Osteoblast (primary cell): ENCODE measurements at regions not wholly inside any gene's neighbourhood (a gene's known extent, or its start where the extent isn't known, plus 50 kb on each side); places are given as distances from the start of the nearest gene placed in this dataset.

Experiments
- DNase-seq: peaks from one replicate; pipeline ENCODE4 v3.0.0; 2011; ENCODE audit warnings: low spot score, mixed read lengths; ENCODE audit not compliant: insufficient read length; ENCODE audit errors: missing footprints
- H2AFZ ChIP-seq: 2 replicates; pipeline ENCODE4 v1.6.0; 2011; ENCODE audit warnings: mild to moderate bottlenecking, low read length
- H3K27ac ChIP-seq: 2 replicates; pipeline ENCODE4 v1.5.1; 2011; ENCODE audit warnings: mild to moderate bottlenecking, low read depth, low read length, moderate library complexity
- H3K27me3 ChIP-seq: 2 replicates; pipeline ENCODE4 v1.6.0; 2012; ENCODE audit warnings: mild to moderate bottlenecking, control low read depth, inconsistent platforms, low read length, moderate library complexity; ENCODE audit not compliant: insufficient read depth
- H3K36me3 ChIP-seq: 2 replicates; pipeline ENCODE4 v1.5.1; 2011; ENCODE audit warnings: mild to moderate bottlenecking, low read length, control low read depth, moderate library complexity; ENCODE audit not compliant: insufficient read depth
- H3K4me1 ChIP-seq: 2 replicates; pipeline ENCODE4 v1.5.1; 2011; ENCODE audit warnings: mild to moderate bottlenecking, low read length, control low read depth, moderate library complexity; ENCODE audit not compliant: insufficient read depth
- H3K4me2 ChIP-seq: 2 replicates; pipeline ENCODE4 v1.6.0; 2011; ENCODE audit warnings: mild to moderate bottlenecking, low read length; ENCODE audit not compliant: insufficient read depth
- H3K4me3 ChIP-seq: fragments of 200-600 bp; sonication (generic); 3 replicates; pipeline ENCODE4 v1.5.1; 2012; ENCODE audit warnings: mild to moderate bottlenecking, low read length, inconsistent platforms; ENCODE audit not compliant: insufficient read depth
- H3K79me2 ChIP-seq: 2 replicates; pipeline ENCODE4 v1.6.0; 2012; ENCODE audit warnings: mild to moderate bottlenecking, low read length, control low read depth, inconsistent platforms; ENCODE audit not compliant: insufficient read depth
- H3K9me3 ChIP-seq: 2 replicates; pipeline ENCODE4 v1.5.1; 2011; ENCODE audit warnings: low read depth, low read length, control low read depth
- H4K20me1 ChIP-seq: 2 replicates; pipeline ENCODE4 v1.6.0; 2012; ENCODE audit warnings: mild to moderate bottlenecking, low read length, control low read depth; ENCODE audit not compliant: insufficient read depth
- TF ChIP-seq, protein P1 (sequence below): IDR thresholded peaks from 2 replicates; pipeline ENCODE4 v1.5.1; 2011; ENCODE audit warnings: mild to moderate bottlenecking, low read depth, low read length, moderate library complexity; ENCODE audit errors: extremely low read depth

DNA sequence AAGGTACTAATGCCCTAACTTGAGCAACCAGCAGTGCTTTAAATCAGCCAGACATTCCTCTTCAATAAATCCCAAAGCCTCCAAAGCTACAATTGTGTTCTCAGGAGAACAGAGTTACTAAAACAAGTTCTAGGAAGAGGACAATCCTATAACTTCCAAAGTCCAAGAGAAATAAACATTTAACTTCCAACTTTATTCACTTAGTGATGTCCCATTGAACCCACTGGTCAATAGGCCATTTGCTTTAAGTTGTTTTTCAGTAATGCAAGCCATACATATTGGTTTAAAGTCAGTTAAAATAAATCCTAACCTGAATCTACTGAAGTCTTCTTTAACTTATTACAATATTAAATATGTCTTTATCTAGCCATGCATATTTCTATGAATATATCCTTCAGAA, 165.4 kb downstream of the PAWR start:
- Histone ChIP-seq H3K9me3 (no peaks in the 10 kb centered on the region), H3K4me1 (peaks cover 46% of the 10 kb centered on the region), H3K4me2 (no peak overlapping the region), H3K79me2 (no peaks in the 10 kb centered on the region), H4K20me1 (no peaks in the 10 kb centered on the region), H3K4me3 (no peak overlapping the region), H3K27me3 (no peaks in the 10 kb centered on the region), H3K36me3 (no peaks in the 10 kb centered on the region), H2AFZ (no peak overlapping the region), H3K27ac (no peak overlapping the region)
- TF ChIP-seq, protein P1, sequence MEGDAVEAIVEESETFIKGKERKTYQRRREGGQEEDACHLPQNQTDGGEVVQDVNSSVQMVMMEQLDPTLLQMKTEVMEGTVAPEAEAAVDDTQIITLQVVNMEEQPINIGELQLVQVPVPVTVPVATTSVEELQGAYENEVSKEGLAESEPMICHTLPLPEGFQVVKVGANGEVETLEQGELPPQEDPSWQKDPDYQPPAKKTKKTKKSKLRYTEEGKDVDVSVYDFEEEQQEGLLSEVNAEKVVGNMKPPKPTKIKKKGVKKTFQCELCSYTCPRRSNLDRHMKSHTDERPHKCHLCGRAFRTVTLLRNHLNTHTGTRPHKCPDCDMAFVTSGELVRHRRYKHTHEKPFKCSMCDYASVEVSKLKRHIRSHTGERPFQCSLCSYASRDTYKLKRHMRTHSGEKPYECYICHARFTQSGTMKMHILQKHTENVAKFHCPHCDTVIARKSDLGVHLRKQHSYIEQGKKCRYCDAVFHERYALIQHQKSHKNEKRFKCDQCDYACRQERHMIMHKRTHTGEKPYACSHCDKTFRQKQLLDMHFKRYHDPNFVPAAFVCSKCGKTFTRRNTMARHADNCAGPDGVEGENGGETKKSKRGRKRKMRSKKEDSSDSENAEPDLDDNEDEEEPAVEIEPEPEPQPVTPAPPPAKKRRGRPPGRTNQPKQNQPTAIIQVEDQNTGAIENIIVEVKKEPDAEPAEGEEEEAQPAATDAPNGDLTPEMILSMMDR = no peak
- no peak for DNase-seq

- peaks cover 46% of the 10 kb centered on the region for H3K4me1 ChIP-seq
- H3K4me3 ChIP-seq = no peak overlapping the region
- H3K27me3 ChIP-seq = no peaks in the 10 kb centered on the region
- no peak overlapping the region for H3K4me2 ChIP-seq
- no peak for DNase-seq
- H2AFZ ChIP-seq = no peak overlapping the region
- H3K36me3 ChIP-seq = no peaks in the 10 kb centered on the region
- no peaks in the 10 kb centered on the region for H3K9me3 ChIP-seq
- TF ChIP-seq, protein P1 = no peak
- H3K27ac ChIP-seq = no peak overlapping the region
- H4K20me1 ChIP-seq = no peaks in the 10 kb centered on the region
- no peaks in the 10 kb centered on the region for H3K79me2 ChIP-seq
Observed at GRCh38 chr12:79524507-79525148, 166.1 kb downstream of the PAWR start.

DNA sequence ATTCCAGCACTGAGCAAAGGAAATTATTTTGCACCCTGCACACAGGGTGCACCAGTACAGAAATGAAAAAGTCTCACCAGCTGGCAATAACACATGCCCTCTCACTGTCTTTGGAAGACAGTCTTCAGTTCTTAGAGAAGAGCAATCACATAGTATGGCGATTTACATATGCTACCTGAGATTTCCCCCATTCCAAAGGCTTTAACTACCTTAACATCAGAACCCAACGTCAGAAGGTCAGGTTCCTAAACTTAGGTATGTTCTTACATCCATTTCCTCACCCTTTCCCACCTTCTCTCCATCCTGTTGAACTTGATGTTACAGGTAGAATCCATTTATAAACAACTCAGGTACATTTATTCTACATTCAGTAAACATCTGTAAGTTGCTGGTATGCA, 167.8 kb downstream of the PAWR start:
- Histone ChIP-seq H3K9me3 (no peaks in the 10 kb centered on the region), H3K27me3 (no peaks in the 10 kb centered on the region), H3K4me3 (no peak overlapping the region), H3K79me2 (no peaks in the 10 kb centered on the region), H2AFZ (no peak overlapping the region), H3K27ac (peak overlapping the region; percentile 83), H3K36me3 (no peaks in the 10 kb centered on the region), H3K4me2 (peak overlapping the region; percentile 44), H4K20me1 (no peaks in the 10 kb centered on the region), H3K4me1 (peaks cover 42% of the 10 kb centered on the region)
- DNase-seq = no peak
- TF ChIP-seq, protein P1 = no peak

DNA sequence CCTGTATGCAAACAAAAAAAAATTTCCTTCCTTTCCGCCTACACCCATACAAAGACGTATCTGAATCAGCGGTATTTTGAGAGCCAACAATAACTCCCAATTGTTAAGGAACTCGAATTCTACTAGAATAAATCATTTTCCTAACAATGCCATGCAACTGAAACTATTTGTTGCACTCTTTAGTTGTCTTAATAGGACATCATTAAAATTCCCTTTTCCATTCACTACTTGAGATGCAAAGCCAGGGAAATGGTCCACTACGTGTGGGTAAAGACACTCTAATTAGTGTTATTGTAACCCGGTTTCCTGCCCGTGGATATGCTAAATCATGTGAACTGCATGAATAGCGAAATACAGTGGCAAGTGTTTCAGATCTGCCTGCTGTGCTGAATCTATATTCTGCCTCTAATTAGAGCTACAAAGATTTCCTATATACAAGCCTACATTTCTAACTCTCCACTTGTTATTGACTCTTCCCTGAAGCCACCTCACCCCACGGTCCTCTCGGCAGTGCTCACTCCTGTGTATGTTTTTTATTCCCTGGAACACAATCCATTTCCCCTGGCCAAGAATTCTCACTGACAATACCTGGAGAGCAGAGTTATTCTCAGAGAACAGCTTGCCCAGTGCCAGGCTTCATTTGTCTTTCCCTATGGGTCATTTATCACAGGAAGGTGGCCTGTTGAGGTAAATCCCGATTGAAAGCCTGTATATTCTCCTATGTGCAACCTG, 168.3 kb downstream of the PAWR start:
- peak; percentile 21 for DNase-seq
- peak overlapping the region; percentile 15 for H2AFZ ChIP-seq
- no peaks in the 10 kb centered on the region for H3K79me2 ChIP-seq
- H4K20me1 ChIP-seq = no peaks in the 10 kb centered on the region
- TF ChIP-seq, protein P1 = no peak
- H3K27me3 ChIP-seq = no peaks in the 10 kb centered on the region
- H3K9me3 ChIP-seq = no peaks in the 10 kb centered on the region
- H3K27ac ChIP-seq = peak overlapping the region; percentile 83
- peak overlapping the region; percentile 44 for H3K4me2 ChIP-seq
- H3K4me1 ChIP-seq = peaks cover 37% of the 10 kb centered on the region
- no peak overlapping the region for H3K4me3 ChIP-seq
- H3K36me3 ChIP-seq = no peaks in the 10 kb centered on the region
